ENCODE measurements at regions not wholly inside any gene's neighbourhood (a gene's known extent, or its start where the extent isn't known, plus 50 kb on each side); places are given as distances from the start of the nearest gene placed in this dataset.
"Not testable (repeated sequence)": the region's sequence is repeated elsewhere in the genome, so short reads cannot be mapped to it uniquely, and the experiment has no call there.

- DNase-seq: no peak
These were observed 169.8 kb upstream of the SALL3 start for GRCh38 chr18:78809845-78810244.

GRCh38 chr18:78810706-78811105 lies 168.9 kb upstream of the SALL3 start:
- no peak for DNase-seq

- no peak for DNase-seq
These were observed 167.6 kb upstream of the SALL3 start for GRCh38 chr18:78812067-78812466.

GRCh38 chr18:78813156-78813555 lies 166.5 kb upstream of the SALL3 start:
- no peak for DNase-seq

- no peak for DNase-seq
These were observed 165.5 kb upstream of the SALL3 start for GRCh38 chr18:78813936-78814710.

- no peak for DNase-seq
These were observed 164.9 kb upstream of the SALL3 start for GRCh38 chr18:78814766-78815165.

GRCh38 chr18:78816114-78816513 lies 163.5 kb upstream of the SALL3 start:
- no peak for DNase-seq

- DNase-seq: no peak
These were observed 162.7 kb upstream of the SALL3 start for GRCh38 chr18:78816916-78817315.

GRCh38 chr18:78818495-78818894 lies 161.1 kb upstream of the SALL3 start:
- no peak for DNase-seq

GRCh38 chr18:78818961-78819360 lies 160.7 kb upstream of the SALL3 start:
- no peak for DNase-seq

- no peak for DNase-seq
These were observed 159.3 kb upstream of the SALL3 start for GRCh38 chr18:78820161-78820834.

GRCh38 chr18:78821396-78821795 lies 158.2 kb upstream of the SALL3 start:
- no peak for DNase-seq

- DNase-seq: no peak
These were observed 157.3 kb upstream of the SALL3 start for GRCh38 chr18:78822171-78822948.

- no peak for DNase-seq
These were observed 156.7 kb upstream of the SALL3 start for GRCh38 chr18:78822949-78823285.

- DNase-seq: no peak
These were observed 154.4 kb upstream of the SALL3 start for GRCh38 chr18:78825168-78825567.

GRCh38 chr18:78826631-78827030 lies 153.0 kb upstream of the SALL3 start:
- DNase-seq: no peak

- DNase-seq: no peak
These were observed 152.5 kb upstream of the SALL3 start for GRCh38 chr18:78827141-78827540.

- no peak for DNase-seq
These were observed 151.5 kb upstream of the SALL3 start for GRCh38 chr18:78828131-78828530.

GRCh38 chr18:78829026-78829425 lies 150.6 kb upstream of the SALL3 start:
- DNase-seq: not testable (repeated sequence)

GRCh38 chr18:78830161-78830560 lies 149.5 kb upstream of the SALL3 start:
- DNase-seq: no peak

- no peak for DNase-seq
These were observed 148.8 kb upstream of the SALL3 start for GRCh38 chr18:78830826-78831225.

- DNase-seq: no peak
These were observed 148.0 kb upstream of the SALL3 start for GRCh38 chr18:78831603-78832002.

GRCh38 chr18:78833833-78834232 lies 145.8 kb upstream of the SALL3 start:
- DNase-seq: no peak

- DNase-seq: no peak
These were observed 142.8 kb upstream of the SALL3 start for GRCh38 chr18:78836838-78837237.
